ACC112 (cell line): ENCODE measurements at regions not wholly inside any gene's neighbourhood (a gene's known extent, or its start where the extent isn't known, plus 50 kb on each side); places are given as distances from the start of the nearest gene placed in this dataset.
"Not testable (repeated sequence)": the region's sequence is repeated elsewhere in the genome, so short reads cannot be mapped to it uniquely, and the experiment has no call there.

Source experiments
- H2AFZ ChIP-seq: fragments of 200-600 bp; sonication (generic); one replicate; pipeline ENCODE4 v1.6.0; 2017; ENCODE audit warnings: antibody characterized with exemption, low read length; ENCODE audit not compliant: unreplicated experiment
- H3K27ac ChIP-seq: fragments of 200-600 bp; sonication (generic); 2 replicates; pipeline ENCODE4 v1.5.1; 2014; ENCODE audit warnings: low read depth, mild to moderate bottlenecking, antibody characterized with exemption, low read length, moderate library complexity
- H3K27me3 ChIP-seq: fragments of 200-600 bp; sonication (generic); 2 replicates; pipeline ENCODE4 v1.6.1; 2014; ENCODE audit warnings: mild to moderate bottlenecking, antibody characterized with exemption, low read length, moderate library complexity, mixed read lengths; ENCODE audit not compliant: insufficient read depth
- H3K36me3 ChIP-seq: fragments of 200-600 bp; sonication (generic); 2 replicates; pipeline ENCODE4 v1.6.1; 2016; ENCODE audit warnings: mild to moderate bottlenecking, antibody characterized with exemption, low read length, moderate library complexity, mixed read lengths; ENCODE audit not compliant: insufficient read depth
- H3K4me1 ChIP-seq: fragments of 200-600 bp; sonication (generic); one replicate; pipeline ENCODE4 v1.6.1; 2016; ENCODE audit warnings: low read length, mixed read lengths; ENCODE audit not compliant: insufficient read depth, unreplicated experiment, control insufficient read depth
- H3K4me3 ChIP-seq: fragments of 200-600 bp; sonication (generic); 2 replicates; pipeline ENCODE4 v1.5.1; 2014; ENCODE audit warnings: mild to moderate bottlenecking, low read depth, low read length
- H3K79me2 ChIP-seq: fragments of 200-600 bp; sonication (generic); one replicate; pipeline ENCODE4 v1.6.0; 2016; ENCODE audit warnings: low read length; ENCODE audit not compliant: control insufficient read depth, unreplicated experiment, insufficient read depth

DNA sequence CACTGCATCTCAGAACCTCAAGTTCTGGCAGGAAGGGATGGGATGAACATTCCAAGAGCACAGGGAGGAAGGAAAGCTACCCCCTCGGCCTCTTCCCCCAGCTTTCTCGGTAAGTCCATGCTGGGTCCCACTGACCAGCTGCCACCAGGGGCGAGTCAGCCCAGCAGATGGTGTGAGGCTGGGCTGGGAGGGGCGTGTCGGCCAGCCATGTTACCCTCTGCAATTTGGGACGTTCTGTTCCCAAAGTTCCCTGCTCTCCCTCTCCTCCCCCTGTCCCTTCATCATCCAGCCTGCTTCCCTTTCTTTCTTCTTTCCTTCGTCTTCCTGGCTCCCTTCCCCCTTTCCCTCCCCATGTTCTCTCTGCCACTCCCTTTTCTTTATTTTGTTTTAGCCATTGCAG is 74.3 kb upstream of the TNP1 start:
- Histone ChIP-seq H2AFZ (no peak overlapping the region), H3K4me1 (no peaks in the 10 kb centered on the region), H3K36me3 (no peaks in the 10 kb centered on the region), H3K27ac (no peak overlapping the region), H3K79me2 (no peaks in the 10 kb centered on the region), H3K4me3 (no peak overlapping the region), H3K27me3 (peaks cover 34% of the 10 kb centered on the region)

DNA sequence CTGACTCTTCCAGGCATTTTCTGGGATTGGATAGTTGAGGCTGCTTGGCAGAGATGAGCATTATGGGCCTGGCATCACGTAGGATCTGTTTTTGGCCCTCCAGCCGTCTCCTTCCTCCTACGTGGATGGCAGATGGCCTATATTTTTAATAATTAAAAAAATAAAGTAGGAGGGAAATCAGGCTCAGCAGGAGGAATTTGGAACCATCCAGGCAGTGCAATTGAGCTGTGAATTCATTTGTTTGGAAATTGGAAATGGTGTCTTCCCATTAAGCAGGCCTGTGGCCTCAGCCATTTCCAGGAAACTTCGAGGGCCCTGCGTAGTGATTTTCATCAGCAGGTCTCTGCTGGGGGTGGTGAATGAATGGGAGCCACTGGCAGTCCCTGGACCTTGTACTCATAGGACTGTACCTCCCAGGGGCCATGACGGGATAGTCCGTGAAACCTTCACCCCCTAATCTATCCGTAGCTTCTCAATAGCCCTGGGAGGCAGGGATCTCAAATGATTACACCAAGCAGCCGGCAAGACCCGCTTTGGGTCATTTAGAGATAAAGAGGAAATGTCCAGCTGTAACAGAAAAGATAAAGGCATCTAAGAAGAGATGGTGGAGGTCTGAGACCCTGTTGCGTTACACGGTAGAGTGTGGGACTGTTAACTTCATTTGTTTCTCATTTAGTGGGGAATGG is 73.1 kb upstream of the TNP1 start:
- no peaks in the 10 kb centered on the region for H3K36me3 ChIP-seq
- no peaks in the 10 kb centered on the region for H3K4me1 ChIP-seq
- H3K27ac ChIP-seq, result no peak overlapping the region
- no peak overlapping the region for H3K4me3 ChIP-seq
- H3K79me2 ChIP-seq, result no peaks in the 10 kb centered on the region
- peaks cover 26% of the 10 kb centered on the region; the same call in 1 of the 2 replicates for H3K27me3 ChIP-seq
- no peak overlapping the region for H2AFZ ChIP-seq

GRCh38 chr2:216932113-216932862 is 72.4 kb upstream of the TNP1 start:
- Histone ChIP-seq H3K4me1 (no peaks in the 10 kb centered on the region), H3K27ac (no peak overlapping the region), H2AFZ (no peak overlapping the region), H3K36me3 (no peaks in the 10 kb centered on the region), H3K4me3 (no peak overlapping the region), H3K79me2 (no peaks in the 10 kb centered on the region), H3K27me3 (peaks cover 23% of the 10 kb centered on the region; the same call in 1 of the 2 replicates)

- peaks cover 15% of the 10 kb centered on the region; the same call in 1 of the 2 replicates for H3K27me3 ChIP-seq
- no peaks in the 10 kb centered on the region for H3K79me2 ChIP-seq
- no peak overlapping the region for H3K4me3 ChIP-seq
- no peaks in the 10 kb centered on the region for H3K4me1 ChIP-seq
- H2AFZ ChIP-seq, result no peak overlapping the region
- H3K27ac ChIP-seq, result no peak overlapping the region
- no peaks in the 10 kb centered on the region for H3K36me3 ChIP-seq
Observed at GRCh38 chr2:216930716-216931115, 70.9 kb upstream of the TNP1 start.

GRCh38 chr2:216929338-216929737 is 69.5 kb upstream of the TNP1 start:
- H3K27ac ChIP-seq, H3K4me3 ChIP-seq, H3K79me2 ChIP-seq, H3K4me1 ChIP-seq, H2AFZ ChIP-seq, H3K36me3 ChIP-seq: not testable (repeated sequence)
- H3K27me3 ChIP-seq, result peaks cover 13% of the 10 kb centered on the region; the same call in 1 of the 2 replicates

- Histone ChIP-seq H3K4me3 (no peak overlapping the region), H3K36me3 (no peaks in the 10 kb centered on the region), H2AFZ (no peak overlapping the region), H3K4me1 (no peaks in the 10 kb centered on the region), H3K79me2 (no peaks in the 10 kb centered on the region), H3K27me3 (peaks cover 14% of the 10 kb centered on the region; the same call in 1 of the 2 replicates), H3K27ac (no peak overlapping the region)
Observed at GRCh38 chr2:216927163-216927562, 67.3 kb upstream of the TNP1 start.

- Histone ChIP-seq H3K4me1 (no peaks in the 10 kb centered on the region), H3K79me2 (no peaks in the 10 kb centered on the region), H3K27ac (no peak overlapping the region), H2AFZ (no peak overlapping the region), H3K4me3 (no peak overlapping the region), H3K36me3 (no peaks in the 10 kb centered on the region), H3K27me3 (peaks cover 14% of the 10 kb centered on the region; the same call in 1 of the 2 replicates)
Observed at GRCh38 chr2:216925636-216926366, 65.9 kb upstream of the TNP1 start.

- Histone ChIP-seq H2AFZ (no peak overlapping the region), H3K36me3 (no peaks in the 10 kb centered on the region), H3K27me3 (peaks cover 14% of the 10 kb centered on the region; the same call in 1 of the 2 replicates), H3K27ac (no peak overlapping the region), H3K4me1 (no peaks in the 10 kb centered on the region), H3K79me2 (no peaks in the 10 kb centered on the region), H3K4me3 (no peak overlapping the region)
Observed at GRCh38 chr2:216925006-216925405, 65.1 kb upstream of the TNP1 start.

DNA sequence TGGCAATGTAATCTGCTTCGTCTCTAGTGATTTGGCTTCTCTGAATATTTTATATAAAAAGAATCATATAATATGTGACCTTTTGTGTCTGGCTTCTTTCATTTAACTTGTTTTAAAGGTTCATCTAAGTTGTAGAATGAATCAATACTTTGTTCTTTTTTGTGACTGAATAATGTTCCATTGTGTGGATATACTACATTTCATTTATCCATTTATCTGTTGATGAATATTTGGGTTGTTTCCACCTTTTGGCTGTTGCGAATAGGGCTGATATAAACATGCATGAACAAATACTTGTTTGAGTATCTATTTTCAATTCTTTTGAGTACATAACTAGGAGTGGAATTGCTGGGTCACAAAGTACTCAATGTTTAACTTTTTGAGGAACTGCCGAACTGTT is 63.8 kb upstream of the TNP1 start:
- Histone ChIP-seq H3K27ac (no peak overlapping the region), H2AFZ (no peak overlapping the region), H3K79me2 (no peaks in the 10 kb centered on the region)

DNA sequence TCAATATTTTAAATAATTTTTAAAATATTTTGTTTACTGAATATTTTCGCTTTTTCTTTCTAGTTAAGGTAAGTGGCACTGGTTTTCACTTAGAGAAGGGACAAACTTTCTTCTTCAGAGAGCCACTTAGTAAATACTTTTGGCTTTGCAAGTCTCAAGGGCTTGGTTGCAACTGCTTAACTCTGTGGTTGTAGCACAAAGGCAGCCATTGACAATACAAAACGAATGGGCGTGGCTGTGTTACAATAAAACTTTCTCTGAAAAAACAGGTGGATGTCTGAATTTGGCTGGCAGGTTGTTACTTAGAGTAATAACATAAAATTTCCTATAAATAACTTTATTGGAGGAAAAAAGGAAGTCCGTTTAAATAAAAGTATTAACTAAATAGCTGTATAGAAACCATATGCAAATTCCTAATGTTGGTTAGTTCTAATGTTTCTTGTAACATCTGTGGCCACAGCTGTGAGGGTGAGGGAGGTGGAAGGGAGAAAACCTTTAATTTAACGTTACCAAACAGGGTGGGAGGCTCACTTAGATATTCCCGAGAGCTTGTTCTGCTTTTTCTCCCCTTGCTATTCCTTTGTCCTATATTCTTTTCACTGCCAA is 62.4 kb upstream of the TNP1 start:
- Histone ChIP-seq H2AFZ (no peak overlapping the region), H3K79me2 (no peaks in the 10 kb centered on the region), H3K4me3 (no peak overlapping the region), H3K27ac (no peak overlapping the region), H3K27me3 (peaks cover 7% of the 10 kb centered on the region; the same call in 1 of the 2 replicates), H3K4me1 (peaks cover 12% of the 10 kb centered on the region), H3K36me3 (no peaks in the 10 kb centered on the region)

More for the DNA sequence above, 63.8 kb upstream of the TNP1 start:
- H3K4me3 ChIP-seq, result no peak overlapping the region
- peaks cover 14% of the 10 kb centered on the region; the same call in 1 of the 2 replicates for H3K27me3 ChIP-seq
- no peaks in the 10 kb centered on the region for H3K36me3 ChIP-seq
- H3K4me1 ChIP-seq, result no peaks in the 10 kb centered on the region
